GM20000 (cell line): ENCODE measurements at regions not wholly inside any gene's neighbourhood (a gene's known extent, or its start where the extent isn't known, plus 50 kb on each side); places are given as distances from the start of the nearest gene placed in this dataset.
"Not testable (repeated sequence)": the region's sequence is repeated elsewhere in the genome, so short reads cannot be mapped to it uniquely, and the experiment has no call there.

Experiments
- DNase-seq: peaks from one replicate; pipeline ENCODE4 v3.0.0; 2012; ENCODE audit warnings: low spot score
- CTCF ChIP-seq: IDR thresholded peaks from 2 replicates; pipeline ENCODE4 v1.5.1; 2012; ENCODE audit warnings: mild to moderate bottlenecking, control low read depth; ENCODE audit errors: extremely low read depth, missing control alignments

DNA sequence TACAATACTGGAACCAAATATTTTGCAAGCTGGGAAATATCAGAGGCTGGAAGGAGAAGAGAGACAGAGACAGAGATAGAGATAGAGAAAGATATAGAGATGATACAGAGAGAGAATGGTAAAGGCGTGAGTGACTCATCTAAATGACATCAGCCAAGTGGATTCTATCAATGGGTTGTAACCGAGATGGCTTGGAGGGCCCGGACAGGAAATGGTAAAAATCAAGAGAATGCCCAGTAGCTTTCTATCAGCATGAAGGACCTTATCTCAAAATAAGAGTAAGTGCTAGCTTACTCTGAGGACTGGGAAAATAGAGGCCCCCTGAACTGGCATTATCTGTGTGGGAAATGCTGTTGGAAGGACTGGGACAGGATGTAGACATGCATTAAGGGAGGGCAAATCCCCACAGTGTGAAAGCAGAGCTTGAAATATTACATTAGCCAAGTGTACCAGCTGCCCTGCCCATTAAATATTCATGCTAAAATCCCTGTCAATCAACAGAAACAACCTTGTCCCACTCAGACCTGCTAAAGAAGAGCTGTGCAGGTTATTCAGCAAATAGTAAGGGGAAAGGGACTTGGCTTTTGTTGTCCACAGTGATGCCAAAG, 76.6 kb upstream of the ZNF644 start:
- TF ChIP-seq CTCF: no peak
- DNase-seq: no peak

- not testable (repeated sequence) for DNase-seq
Measured at GRCh38 chr1:91095321-91095720, 73.5 kb upstream of the ZNF644 start.

DNA sequence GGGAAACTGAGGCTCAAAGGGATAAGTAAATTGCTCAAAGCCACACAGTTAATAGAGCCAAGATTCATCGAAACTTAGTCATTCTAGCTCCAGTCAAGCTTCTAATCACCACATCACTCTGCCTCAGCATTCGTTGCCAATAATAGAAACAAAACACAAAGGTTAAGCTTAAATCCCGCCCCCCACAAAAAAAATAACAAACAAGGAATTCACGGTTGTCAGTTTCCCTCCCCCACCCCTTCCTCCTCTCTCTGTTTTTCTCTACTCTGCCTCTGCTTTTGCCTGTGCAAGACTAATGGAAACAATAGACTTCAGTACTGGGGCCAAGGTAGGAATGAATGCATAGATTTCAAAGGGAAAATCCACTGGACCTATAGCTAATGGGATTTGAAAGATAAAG, 70.7 kb upstream of the ZNF644 start:
- TF ChIP-seq CTCF: no peak
- DNase-seq: no peak

DNA sequence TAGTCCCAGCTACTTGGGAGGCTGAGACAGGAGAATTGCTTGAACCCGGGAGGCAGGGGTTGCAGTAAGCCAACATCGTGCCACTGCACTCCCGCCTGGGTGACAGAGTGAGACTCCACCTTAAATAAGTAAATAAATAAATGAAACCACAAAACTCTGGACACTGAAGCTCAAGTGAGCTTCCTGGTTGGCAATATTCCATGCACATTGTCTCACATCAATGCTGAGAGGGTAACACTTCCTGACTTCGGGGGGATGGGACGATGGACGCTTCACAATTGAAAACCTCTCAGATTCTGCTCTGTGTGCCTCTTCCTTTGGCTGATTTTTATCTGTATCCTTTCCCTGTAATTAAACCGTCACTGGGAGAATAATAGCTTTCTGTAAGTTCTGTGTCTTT, 70.0 kb upstream of the ZNF644 start:
- no peak for DNase-seq
- TF ChIP-seq CTCF: no peak

GRCh38 chr1:91080650-91081049, 58.8 kb upstream of the ZNF644 start:
- DNase-seq: no peak
- no peak for TF ChIP-seq CTCF

DNA sequence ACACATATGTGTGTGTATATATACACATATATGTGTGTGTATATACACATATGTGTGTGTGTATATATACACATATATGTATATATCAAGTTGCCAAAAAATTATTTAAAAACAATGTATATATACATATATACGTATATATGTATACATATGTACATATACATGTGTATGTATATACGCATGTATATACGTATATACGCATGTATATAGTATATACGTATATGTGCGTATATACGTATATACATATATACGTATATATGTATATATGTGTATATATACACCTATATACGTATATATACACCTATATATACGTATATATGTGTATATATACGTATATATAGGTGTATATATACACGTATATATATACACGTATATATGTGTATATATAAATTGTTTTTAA, 57.0 kb upstream of the ZNF644 start:
- TF ChIP-seq CTCF: no peak
- DNase-seq: no peak

- DNase-seq: no peak
- no peak for TF ChIP-seq CTCF
Measured at GRCh38 chr1:91076834-91077233, 55.0 kb upstream of the ZNF644 start.
